WERI-Rb-1 (cell line): ENCODE measurements at regions not wholly inside any gene's neighbourhood (a gene's known extent, or its start where the extent isn't known, plus 50 kb on each side); places are given as distances from the start of the nearest gene placed in this dataset.

Experiments
- DNase-seq: peaks from one replicate; pipeline ENCODE4 v3.0.0-alpha.2; 2020
- H3K27ac ChIP-seq: fragments of 250-450 bp; sonication (Bioruptor Pico); 2 replicates; pipeline ENCODE4 v1.5.1; 2020; ENCODE audit warnings: mild to moderate bottlenecking, moderate library complexity
- H3K27me3 ChIP-seq: fragments of 250-450 bp; sonication (Bioruptor Pico); 2 replicates; pipeline ENCODE4 v1.5.1; 2021; ENCODE audit warnings: mild to moderate bottlenecking, low read depth, moderate library complexity; ENCODE audit not compliant: insufficient read depth, severe bottlenecking
- H3K36me3 ChIP-seq: fragments of 250-450 bp; sonication (Bioruptor Pico); 2 replicates; pipeline ENCODE4 v1.5.1; 2020; ENCODE audit warnings: mild to moderate bottlenecking, moderate library complexity
- H3K4me3 ChIP-seq: 2 replicates; pipeline ENCODE4 v1.5.1; 2011; ENCODE audit warnings: low read depth, mild to moderate bottlenecking, control low read depth, low read length
- H3K9me3 ChIP-seq: fragments of 250-450 bp; sonication (Bioruptor Pico); 2 replicates; pipeline ENCODE4 v1.5.1; 2021; ENCODE audit warnings: mild to moderate bottlenecking, moderate library complexity; ENCODE audit not compliant: severe bottlenecking
- TF ChIP-seq, protein P1 (sequence below): IDR thresholded peaks from 2 replicates; pipeline ENCODE4 v1.5.1; 2011; ENCODE audit warnings: low read depth, mild to moderate bottlenecking, control low read depth, inconsistent platforms, low read length

DNA sequence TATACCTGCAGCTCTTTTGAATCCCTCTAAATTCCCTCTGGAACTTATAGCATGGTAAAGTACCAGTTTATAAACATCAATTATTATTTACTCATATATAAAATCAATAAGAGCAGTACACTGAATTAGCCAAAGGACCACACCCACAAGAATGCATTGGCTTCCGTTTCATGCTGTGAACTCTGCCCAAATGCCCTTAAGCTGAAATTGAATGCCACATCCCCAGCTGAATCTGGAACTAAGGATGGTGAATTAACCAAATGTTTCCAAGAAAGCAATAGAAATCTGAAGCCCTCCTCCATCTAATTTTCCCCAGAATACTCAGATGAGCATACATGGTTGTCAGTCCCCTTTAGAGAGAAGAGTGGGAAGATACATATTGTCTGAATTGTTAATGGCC, 436.4 kb upstream of the FTMT start:
- TF ChIP-seq, protein P1, sequence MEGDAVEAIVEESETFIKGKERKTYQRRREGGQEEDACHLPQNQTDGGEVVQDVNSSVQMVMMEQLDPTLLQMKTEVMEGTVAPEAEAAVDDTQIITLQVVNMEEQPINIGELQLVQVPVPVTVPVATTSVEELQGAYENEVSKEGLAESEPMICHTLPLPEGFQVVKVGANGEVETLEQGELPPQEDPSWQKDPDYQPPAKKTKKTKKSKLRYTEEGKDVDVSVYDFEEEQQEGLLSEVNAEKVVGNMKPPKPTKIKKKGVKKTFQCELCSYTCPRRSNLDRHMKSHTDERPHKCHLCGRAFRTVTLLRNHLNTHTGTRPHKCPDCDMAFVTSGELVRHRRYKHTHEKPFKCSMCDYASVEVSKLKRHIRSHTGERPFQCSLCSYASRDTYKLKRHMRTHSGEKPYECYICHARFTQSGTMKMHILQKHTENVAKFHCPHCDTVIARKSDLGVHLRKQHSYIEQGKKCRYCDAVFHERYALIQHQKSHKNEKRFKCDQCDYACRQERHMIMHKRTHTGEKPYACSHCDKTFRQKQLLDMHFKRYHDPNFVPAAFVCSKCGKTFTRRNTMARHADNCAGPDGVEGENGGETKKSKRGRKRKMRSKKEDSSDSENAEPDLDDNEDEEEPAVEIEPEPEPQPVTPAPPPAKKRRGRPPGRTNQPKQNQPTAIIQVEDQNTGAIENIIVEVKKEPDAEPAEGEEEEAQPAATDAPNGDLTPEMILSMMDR, result no peak
- H3K27ac ChIP-seq, result no peak overlapping the region
- no peaks in the 10 kb centered on the region for H3K9me3 ChIP-seq
- no peaks in the 10 kb centered on the region for H3K27me3 ChIP-seq
- H3K36me3 ChIP-seq, result no peaks in the 10 kb centered on the region
- DNase-seq, result no peak
- no peak overlapping the region for H3K4me3 ChIP-seq

- H3K36me3 ChIP-seq, result no peaks in the 10 kb centered on the region
- H3K9me3 ChIP-seq, result no peaks in the 10 kb centered on the region
- no peaks in the 10 kb centered on the region for H3K27me3 ChIP-seq
- no peak overlapping the region for H3K27ac ChIP-seq
- H3K4me3 ChIP-seq, result no peak overlapping the region
- TF ChIP-seq, protein P1, result no peak
- DNase-seq, result no peak
Measured at GRCh38 chr5:121421646-121422045, 430.0 kb upstream of the FTMT start.

GRCh38 chr5:121424976-121425375, 426.7 kb upstream of the FTMT start:
- TF ChIP-seq, protein P1, result no peak
- Histone ChIP-seq H3K27ac (no peak overlapping the region), H3K27me3 (no peaks in the 10 kb centered on the region), H3K4me3 (no peak overlapping the region), H3K9me3 (no peaks in the 10 kb centered on the region), H3K36me3 (no peaks in the 10 kb centered on the region)
- DNase-seq, result no peak

DNA sequence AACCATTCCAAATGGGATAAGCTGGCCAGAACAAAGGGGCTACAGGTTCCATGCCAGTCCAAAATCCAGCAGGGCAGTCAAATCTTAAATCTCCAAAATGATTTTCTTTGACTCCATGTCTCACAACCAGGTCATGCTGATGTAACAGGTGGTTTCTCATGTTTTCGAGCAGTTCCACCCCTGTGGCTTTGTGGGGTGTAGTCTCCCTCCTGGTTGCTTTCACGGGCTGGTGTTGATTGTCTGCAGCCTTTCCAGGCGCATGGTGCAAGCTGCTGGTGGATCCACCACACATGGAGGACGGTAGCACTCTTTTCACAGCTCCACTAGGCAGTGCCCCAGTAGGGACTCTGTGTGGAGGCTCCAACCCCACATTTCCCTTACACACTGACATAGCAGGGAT, 425.5 kb upstream of the FTMT start:
- DNase-seq, result no peak
- TF ChIP-seq, protein P1, result no peak
- Histone ChIP-seq H3K36me3 (no peaks in the 10 kb centered on the region), H3K27me3 (no peaks in the 10 kb centered on the region), H3K4me3 (no peak overlapping the region), H3K9me3 (no peaks in the 10 kb centered on the region), H3K27ac (no peak overlapping the region)

DNA sequence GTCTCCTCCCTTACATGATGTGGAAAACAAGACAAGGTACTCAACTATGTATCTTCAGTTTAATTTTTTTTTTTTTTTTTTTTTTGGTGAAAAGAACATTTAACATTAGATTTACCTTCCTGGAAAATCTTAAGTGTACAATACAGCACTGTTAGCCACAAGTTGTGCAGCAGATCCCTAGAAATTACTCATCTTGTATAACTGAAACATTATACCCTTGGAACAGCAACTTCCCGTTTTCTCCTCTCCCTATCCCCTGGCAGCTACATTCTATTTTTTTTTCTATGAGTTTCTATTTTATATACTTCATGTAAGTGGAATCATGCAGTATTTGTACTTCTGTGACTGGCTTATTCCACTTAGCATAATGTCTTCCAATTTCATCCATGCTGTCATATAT, 421.9 kb upstream of the FTMT start:
- Histone ChIP-seq H3K27ac (no peak overlapping the region), H3K36me3 (no peaks in the 10 kb centered on the region), H3K4me3 (no peak overlapping the region), H3K9me3 (no peaks in the 10 kb centered on the region), H3K27me3 (no peaks in the 10 kb centered on the region)
- DNase-seq, result no peak
- TF ChIP-seq, protein P1, result no peak

GRCh38 chr5:121430538-121430937, 421.1 kb upstream of the FTMT start:
- Histone ChIP-seq H3K27me3 (no peaks in the 10 kb centered on the region), H3K4me3 (no peak overlapping the region), H3K9me3 (no peaks in the 10 kb centered on the region), H3K27ac (no peak overlapping the region), H3K36me3 (no peaks in the 10 kb centered on the region)
- TF ChIP-seq, protein P1, result no peak
- DNase-seq, result no peak
